Activated CD4-positive, CD25-positive, alpha-beta regulatory T cell treated with anti-CD3 and anti-CD28 coated beads, Interleukin-2, amount 50 U/mL, for 72 hours (primary cell): ENCODE measurements at regions not wholly inside any gene's neighbourhood (a gene's known extent, or its start where the extent isn't known, plus 50 kb on each side); places are given as distances from the start of the nearest gene placed in this dataset.

Source experiments
- DNase-seq: peaks from one replicate; pipeline ENCODE4 v3.0.0; 2021

- DNase-seq, result peak; percentile 76
Measured at GRCh38 chr6:168895102-168895812, 358.4 kb downstream of the THBS2 start.

GRCh38 chr6:168892031-168892430, 361.6 kb downstream of the THBS2 start:
- no peak for DNase-seq

DNA sequence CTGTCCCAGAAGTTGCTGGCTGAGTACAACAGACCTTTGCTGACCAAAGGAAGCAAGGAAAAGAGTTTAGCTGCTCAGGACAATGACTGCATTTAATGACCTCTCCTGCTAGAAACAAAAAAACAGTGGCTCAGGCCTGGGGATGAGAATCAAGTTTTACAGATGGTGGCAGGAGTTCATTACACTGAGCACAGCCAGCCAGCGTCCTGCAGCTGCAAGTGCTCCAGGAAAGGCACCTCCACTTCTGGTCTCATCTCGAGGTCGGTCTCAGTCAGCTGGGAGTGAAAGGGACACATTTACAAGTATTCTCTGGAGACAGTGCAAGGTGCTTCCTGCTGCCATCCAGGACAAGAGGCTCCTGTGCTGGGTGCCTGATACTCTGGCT, 362.7 kb downstream of the THBS2 start:
- DNase-seq, result no peak

GRCh38 chr6:168890306-168890980, 363.2 kb downstream of the THBS2 start:
- no peak for DNase-seq

DNA sequence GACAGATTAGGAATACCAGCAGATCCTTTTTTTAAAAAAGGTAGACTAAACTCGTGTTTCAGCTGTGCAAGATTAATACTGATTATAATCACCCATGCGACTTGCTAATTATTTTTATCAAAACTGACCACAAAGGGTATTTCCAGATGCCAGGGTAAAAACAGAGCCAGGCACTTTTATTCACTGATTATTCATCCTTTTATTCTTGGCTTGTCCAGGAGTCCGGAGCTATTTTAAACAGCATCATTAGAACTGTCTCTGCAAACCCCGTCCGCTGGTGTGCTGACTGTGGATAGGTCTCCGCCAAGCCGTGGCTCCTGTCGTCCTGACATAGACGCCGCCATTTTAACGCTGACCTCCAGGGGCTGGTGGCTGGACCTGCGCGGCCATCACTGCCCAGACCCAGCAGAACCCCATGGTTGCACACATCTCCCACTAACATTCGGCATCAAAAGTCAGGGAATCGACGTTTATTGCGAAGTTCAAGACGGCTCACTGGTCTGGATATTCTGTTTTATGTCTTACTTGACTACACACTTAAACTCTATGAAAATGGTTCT, 364.8 kb downstream of the THBS2 start:
- no peak for DNase-seq

DNA sequence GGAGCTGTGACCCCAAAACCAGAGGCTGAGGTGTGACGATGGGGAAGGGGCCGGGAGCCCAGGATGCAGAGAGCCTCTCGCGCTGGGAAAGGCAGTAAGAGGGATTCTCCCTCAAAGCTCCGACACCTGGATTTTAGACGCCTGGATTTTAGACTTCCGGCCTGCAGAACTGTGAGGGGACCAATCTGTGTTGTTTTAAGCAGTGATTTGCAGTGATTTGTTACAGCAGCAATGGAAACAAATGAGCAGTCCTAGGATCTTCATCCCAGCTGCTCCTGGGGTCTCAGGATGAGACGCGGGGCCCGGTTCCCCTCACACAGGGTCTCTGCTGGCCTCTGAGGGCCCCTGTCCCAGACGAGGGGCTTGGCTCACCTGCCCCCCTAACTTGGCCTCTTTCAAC, 365.5 kb downstream of the THBS2 start:
- no peak for DNase-seq

DNA sequence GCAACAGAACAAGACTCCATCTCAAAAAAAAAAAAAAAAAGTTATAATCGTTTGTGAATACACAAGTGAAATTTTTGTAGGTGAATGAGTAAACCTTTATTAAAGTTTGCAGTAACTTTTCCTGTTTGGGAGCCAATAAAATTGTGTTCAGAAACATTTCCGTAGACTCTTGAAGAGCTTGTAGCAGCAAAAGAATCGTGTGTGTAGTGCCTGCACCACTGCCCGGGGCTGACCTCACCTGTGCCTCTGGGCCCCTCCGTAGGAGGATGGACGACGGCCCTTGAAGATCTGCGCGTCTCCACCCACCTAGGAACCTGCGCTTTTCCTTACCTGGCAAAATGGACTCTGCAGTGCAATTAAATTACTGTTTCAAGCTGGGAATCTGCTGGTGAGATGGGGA, 366.0 kb downstream of the THBS2 start:
- DNase-seq, result no peak

GRCh38 chr6:168886964-168887363, 366.7 kb downstream of the THBS2 start:
- no peak for DNase-seq

GRCh38 chr6:168885751-168886742, 367.6 kb downstream of the THBS2 start:
- DNase-seq, result no peak

- no peak for DNase-seq
Measured at GRCh38 chr6:168885196-168885595, 368.4 kb downstream of the THBS2 start.

DNA sequence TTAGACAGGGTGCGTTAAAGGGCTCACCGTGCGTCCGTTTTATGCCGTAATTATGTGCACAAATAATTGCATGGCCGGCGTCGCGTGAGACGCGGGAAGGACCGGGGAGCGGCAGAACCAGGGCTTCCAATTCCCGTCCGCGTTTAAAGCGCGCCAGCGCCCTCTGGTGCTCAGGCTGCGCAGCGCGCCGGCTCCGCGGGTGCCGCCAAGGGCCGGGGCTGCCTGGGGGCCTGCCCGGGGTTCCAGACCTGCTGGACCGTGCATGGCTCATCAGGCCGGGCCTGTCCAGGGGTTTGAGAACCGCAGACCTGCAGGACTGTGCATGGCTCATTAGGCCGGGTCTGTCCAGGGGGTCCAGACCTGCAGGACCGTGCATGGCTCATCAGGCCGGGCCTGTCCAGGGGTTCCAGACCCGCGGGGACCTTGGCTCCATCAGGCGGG, 369.0 kb downstream of the THBS2 start:
- peak; percentile 85 for DNase-seq

- DNase-seq, result no peak
Measured at GRCh38 chr6:168884050-168884645, 369.5 kb downstream of the THBS2 start.

GRCh38 chr6:168883410-168884049, 370.1 kb downstream of the THBS2 start:
- no peak for DNase-seq

DNA sequence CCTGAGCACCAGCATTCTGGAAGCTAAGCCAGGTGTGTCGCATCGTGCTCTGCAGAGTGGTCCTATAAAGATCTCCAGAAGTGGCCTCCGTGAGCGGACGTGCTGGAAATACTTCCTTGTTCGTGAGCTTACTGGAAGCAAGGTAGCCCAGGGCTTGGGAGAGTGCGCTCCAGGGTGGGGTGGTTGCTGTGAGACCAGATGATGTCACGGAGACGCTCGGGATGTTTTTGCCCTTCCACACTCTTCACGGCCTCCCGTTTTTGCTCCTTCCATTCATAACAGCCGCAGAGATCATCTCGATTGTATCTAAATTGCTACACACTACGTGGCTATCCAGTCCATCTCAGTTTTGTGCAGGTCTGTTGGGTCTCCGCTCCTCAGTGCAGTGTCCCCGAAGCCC, 373.4 kb downstream of the THBS2 start:
- DNase-seq, result no peak

DNA sequence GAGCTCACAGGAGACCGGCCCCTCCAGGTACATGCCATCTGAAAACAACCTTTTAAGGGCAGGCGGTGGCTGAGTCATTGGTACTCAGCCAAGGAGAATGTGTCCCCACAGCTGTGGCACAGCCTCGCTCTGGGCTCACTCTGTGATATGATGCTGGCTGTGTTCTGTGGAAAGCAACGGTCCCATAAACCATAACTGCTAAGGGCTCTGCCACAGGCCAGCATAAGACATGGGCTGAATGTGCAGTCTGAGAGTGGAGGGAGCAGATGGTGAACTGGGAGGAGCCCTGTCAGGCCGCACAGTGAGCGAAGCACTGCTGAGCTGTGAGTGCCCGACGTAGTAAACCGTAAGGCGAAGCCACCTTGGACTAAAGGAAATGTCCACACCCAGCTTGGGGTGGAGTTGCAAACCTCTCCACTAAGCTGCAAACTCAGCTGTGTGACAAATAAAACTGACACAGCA, 375.8 kb downstream of the THBS2 start:
- no peak for DNase-seq

- no peak for DNase-seq
Measured at GRCh38 chr6:168876956-168877355, 376.7 kb downstream of the THBS2 start.

DNA sequence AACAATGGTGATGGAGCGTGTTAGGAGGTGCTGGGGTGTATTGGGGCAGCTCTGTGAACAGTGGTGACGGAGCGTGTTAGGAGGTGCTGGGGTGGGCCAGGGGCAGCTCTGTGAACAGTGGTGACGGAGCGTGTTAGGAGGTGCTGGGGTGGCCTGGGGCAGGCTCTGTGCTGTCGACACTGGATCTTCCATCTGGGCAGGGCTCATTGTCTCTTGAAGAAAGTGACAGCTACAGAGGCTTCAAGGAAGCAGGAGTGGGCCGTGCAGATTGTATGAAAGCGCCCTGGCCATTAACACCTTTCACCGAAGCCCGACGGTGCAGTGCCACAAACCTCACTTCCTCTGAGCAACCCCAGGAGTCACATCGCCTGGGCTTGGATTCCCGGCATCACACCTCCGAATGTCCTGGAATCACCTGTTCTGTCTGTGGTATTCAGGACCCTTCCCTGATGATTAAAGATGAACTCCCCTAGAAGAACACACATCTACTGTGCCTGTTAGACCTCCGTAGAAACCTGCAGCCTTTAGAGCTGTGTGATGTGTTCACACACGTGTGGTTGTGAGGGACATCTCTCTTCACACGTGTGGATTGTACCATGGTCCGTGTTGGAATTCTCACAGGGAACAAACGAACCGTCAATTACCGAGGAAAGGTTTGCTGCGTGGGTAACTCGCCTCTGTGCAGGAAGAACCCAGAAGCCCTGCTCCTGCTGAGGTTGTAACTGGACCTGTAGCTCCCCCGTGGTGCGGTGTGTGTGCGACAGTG, 377.7 kb downstream of the THBS2 start:
- no peak for DNase-seq

DNA sequence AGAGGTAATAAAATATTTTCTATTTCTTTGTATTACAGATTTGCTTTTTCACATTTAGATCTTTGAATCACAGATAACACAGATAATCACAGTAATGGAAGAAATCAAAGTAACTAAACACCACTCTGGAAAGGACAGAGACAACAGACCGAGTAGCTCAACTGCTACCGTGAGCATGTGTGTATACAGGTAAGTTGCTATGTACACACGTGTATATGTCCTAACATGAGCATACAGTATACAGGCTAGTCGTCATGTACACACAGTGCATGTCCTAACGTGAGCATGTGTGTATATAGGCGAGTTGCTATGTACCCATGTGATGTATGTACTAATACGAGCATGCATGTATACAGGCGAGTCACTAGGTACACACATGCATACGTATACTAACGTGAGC, 379.0 kb downstream of the THBS2 start:
- no peak for DNase-seq

DNA sequence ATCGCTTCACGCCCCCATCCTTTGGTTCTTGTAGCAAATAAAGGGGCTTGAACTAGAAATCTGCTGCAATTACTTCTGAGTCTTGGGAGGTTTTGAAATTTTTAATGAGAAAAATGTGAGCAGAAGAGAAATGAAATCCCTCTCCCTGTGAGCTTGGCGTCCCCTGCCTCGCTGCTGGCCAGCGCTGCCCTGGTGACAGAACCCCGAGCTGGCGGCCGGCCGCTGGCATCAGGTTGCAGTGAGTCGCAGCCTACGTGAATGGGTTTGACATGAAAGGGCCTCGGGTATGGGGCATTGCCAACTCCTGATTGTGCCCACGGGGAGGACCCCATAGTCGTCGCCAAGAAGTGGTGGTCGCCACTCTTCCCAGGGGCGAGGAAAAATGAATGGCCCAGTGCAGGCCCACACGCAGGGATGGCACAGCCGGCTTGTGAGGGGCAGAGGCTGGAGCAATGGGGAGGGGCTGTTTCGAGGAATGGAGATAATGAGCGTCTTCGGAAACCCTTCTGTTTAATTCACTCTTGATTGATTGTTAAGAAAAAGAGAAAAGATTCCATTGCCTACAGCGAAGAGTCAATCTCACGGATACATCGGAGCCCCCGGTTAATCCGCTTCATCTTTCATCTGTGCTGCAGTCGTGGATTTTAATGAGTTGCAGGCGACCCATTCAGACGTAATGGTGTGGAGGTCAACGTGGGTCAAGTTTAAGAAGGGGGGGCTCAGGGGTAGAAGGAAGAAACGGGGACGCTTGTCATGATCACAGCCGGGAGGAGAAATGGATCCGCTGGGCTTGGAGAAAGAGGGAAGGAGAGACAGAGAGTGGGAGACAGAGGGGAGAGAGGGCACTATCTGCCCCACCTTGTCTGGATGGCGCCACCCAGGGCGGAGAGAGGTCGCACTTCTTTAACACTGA, 380.1 kb downstream of the THBS2 start:
- DNase-seq, result no peak

DNA sequence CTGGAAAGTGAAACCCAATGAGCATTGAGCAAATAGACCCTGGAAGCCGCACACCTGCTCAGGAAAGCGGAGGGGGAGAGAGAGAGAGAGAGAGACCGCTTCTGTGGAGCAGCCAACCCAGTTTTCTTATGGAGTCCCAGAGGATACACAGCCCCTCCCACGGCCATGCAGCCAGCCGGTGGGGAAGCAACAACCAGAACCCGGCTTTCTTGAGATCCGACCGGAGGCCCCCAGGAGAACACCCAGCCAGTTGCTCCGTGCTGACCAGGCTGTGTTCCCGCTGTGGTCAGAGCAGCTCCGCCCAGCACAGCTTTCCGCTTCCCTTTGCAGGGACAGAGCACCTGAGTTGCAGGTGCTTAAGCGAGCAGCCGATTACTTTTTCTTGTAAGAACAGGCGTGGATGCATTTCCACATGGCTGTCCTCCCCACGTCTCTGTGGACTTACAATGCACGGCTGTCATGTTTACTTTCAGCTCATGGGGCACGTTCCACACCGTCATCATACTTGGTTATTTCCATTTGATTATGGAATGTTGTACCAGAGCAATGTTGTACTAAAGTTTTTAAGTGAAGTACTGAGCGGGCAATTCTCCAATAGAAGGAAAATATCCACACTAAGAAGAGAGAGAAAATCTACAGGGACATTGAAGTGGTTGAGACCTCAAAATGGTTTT, 381.9 kb downstream of the THBS2 start:
- no peak for DNase-seq
